NAMALWA (cell line): ENCODE measurements at regions not wholly inside any gene's neighbourhood (a gene's known extent, or its start where the extent isn't known, plus 50 kb on each side); places are given as distances from the start of the nearest gene placed in this dataset.
A peak's percentile ranks its signal among the peaks of the same experiment; 100 is the strongest.

Source experiments
- DNase-seq: peaks from one replicate; pipeline ENCODE4 v3.0.0-alpha.2; 2015; ENCODE audit warnings: low spot score

- no peak for DNase-seq
These were observed 216.6 kb upstream of the SLC10A2 start for GRCh38 chr13:103282571-103283450.

DNA sequence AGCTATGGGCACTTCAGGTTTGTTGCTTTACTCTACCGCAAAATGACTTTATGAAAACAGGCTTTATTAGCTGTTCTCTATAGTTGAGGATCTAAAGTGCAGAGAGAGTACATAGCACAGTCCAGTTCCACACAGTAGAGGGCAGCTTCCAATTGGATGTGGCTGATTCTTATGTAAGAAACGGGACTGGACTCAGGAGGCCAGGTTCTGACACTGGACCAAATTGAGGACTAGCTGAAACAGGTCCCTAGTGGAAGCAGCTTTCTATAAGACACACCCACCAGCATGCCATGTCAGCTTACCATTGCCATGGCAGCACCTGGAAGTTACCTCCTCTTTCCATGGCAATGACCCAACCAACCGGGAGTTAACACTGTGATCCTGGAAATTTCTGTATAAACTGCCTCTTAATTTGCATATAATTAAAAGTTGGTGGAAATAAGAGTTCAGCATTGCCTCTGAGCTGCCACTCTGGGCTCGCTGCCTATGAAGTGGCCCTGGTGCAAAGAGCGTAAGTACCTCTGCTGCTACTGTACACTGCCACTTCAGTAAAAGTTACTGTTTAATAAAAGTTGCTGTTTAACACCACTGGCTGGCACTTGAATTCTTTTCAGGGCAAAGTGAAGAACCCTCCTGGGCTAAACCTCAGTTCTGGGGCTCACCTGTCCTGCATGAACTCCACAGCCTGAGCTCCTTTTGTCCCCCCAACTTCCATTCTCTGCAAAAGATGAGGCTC is 211.9 kb upstream of the SLC10A2 start:
- no peak for DNase-seq

GRCh38 chr13:103276775-103277498 is 210.7 kb upstream of the SLC10A2 start:
- DNase-seq, result peak; percentile 22

GRCh38 chr13:103275722-103276121 is 209.5 kb upstream of the SLC10A2 start:
- DNase-seq, result no peak

GRCh38 chr13:103275081-103275480 is 208.9 kb upstream of the SLC10A2 start:
- DNase-seq, result no peak

DNA sequence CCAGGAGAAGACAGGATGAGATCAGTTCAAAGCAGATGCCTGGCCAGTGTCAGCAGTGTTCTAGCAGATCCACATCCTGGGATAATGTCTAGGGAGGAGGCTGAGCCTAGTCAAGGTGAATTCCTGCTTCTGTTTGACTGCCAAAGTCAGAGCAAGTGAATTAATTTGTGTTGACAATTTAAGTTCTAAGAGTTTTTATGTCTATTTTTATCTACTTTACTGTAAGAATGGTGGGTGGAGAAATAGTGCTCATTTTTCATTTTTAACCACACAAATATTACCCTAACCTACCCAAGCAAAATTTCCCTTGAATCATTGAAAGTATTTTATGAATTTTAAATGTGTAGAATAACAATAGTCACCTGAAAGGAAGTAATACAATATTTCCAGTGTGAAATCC is 207.6 kb upstream of the SLC10A2 start:
- DNase-seq, result no peak

DNA sequence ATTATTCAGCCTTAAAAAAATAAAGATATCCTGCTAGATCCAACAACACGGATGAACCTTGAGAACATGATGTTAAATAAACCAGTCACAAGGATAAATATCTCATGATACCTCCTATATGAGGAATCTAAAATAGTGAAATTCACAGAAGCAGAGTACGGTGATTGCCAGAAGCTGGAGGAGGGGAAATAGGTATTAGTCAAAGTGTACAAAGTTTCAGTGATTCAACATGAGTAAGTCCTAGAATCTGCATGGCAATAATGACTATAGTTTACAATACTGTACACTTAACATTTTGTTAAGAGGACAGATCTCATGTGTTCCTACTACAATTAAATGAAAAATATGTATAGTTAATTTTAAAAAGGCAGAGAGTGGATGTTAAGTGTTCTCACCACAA is 206.6 kb upstream of the SLC10A2 start:
- DNase-seq, result no peak

GRCh38 chr13:103263448-103263847 is 197.2 kb upstream of the SLC10A2 start:
- DNase-seq, result no peak

DNA sequence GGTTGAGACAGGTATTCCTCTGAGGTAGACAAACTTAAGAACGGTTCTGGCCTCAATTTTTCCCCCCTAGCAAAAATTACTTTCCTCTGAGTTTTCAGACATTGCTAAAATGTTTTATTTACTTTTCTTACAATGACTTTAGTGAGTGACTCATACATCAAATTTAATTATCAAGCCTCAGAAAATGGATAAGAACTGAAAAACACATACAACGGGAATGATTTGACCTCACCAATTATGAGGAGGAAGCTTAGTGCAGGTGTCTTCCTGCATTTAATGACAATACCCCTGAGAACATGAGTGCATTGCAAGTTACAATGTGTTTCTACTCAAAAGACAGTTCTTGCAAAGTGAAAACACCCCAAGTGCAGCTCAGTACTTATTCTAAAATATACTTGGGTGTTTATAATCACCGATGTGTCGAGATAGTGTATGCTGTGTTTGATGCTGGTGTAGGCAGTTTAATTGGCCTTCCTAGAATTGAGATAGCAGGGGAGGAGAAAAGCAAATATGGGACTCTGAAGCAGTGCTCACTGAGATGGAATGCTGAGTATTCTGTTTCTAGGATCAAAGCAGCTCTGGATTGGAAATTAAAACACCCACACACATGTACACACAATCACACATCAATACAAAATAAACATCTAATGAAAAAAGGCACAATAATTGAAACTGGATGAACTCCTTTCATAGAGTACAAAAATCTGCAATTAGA is 189.5 kb upstream of the SLC10A2 start:
- DNase-seq, result no peak

DNA sequence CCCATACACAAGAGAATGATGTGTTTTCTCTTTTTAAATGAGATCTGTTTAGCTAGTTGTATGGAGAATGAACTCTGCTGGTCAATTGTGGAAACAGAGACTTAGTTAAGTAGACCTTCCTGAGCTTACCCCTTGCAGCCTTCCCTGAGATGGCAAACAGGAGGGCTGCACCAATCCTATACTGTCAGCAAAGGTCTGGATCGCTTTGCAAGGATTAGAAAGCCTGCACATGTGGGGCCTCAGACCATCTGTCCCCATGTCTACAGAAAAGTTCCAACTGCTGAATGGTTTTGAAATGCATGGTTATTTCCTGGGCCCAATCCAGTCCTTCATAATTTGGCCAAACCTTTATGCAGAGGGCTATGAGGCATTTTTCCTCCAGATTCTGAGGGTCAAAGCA is 183.9 kb upstream of the SLC10A2 start:
- no peak for DNase-seq

DNA sequence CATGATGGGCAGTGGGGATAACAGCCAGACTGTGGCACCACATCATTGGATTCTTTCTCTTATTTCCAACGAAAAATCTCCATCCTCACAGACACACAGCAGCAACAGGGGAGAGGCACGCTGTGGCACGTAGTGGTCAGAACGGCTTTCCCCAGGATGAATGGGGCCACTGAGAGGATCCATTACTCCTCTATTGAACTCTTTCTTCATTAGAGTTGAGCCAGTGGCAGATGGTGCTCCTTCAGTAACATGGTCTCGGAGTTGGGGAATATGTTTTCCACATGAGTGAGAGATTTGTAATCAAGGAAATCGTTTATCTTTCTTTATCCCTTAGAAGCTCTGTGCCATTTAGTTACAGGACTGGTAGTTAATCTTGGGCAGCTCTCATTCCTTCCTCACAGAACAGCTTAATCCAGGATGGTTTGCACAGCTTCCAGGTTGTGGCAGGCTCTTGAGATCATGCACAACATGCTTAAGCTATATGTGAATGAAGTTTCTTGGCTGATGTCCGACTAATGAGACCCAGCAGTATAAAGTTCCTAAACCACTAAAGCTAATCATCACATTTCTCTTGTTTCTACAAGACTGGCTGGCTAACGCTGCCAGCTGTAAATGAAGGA is 180.5 kb upstream of the SLC10A2 start:
- DNase-seq, result no peak

DNA sequence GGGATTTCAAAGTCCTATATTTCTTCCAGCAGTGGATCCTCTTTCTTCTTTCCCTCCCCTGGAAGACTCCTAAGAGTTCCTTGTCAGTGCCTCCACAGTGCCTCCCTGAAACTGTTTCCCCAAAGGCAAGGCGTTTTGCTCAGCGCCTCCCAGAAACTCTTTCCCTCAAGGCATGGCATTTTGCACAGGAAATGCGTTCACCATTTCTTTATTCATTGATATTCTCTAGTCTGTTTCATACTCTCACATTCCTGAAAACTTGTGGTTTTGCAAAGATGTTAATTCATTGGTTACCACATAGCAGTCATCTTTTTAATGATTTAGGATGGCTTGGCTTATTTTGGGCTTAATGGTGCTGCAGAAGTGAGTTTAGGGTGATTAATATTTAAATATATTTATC is 177.3 kb upstream of the SLC10A2 start:
- DNase-seq, result no peak

- no peak for DNase-seq
These were observed 172.2 kb upstream of the SLC10A2 start for GRCh38 chr13:103238441-103238840.

DNA sequence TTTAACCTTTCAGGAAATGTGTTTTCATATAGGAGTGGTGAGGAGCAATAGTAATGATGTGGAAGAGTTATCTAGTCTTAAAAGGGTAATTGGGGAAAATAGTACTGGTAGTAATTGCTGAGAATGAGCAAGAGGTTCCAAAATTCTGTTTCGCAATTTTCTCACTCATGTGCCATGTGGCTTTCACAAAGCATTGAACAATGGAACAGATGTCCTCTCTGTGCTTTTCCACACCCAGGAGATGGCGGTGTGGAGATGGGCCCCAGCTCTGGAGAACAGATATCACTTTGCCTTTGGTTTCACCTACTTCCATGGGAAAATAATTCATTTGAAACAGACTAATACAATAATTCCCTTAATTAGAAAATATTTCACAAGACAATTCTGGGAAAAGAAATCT is 170.0 kb upstream of the SLC10A2 start:
- DNase-seq, result no peak

- DNase-seq, result no peak
These were observed 163.5 kb upstream of the SLC10A2 start for GRCh38 chr13:103229674-103230073.

GRCh38 chr13:103224804-103225203 is 158.6 kb upstream of the SLC10A2 start:
- no peak for DNase-seq

DNA sequence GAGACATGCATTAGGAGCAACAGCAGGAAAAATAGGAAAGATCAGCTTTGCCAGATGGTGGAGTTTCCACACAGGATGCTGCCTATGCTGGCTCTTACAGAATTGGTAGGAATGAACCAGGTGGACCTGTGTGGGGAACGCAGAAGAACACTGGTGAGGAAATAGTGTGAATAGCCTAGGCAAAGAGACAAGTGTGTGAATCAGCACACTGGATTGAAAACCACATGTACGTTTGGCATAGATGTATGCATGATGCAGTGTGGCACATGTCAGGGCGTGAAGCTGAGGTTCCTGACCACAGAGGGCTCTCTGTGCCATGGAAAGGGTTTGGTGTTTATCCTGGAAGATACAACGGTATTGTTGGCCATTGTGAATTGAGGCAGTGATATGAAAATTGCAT is 156.5 kb upstream of the SLC10A2 start:
- no peak for DNase-seq

GRCh38 chr13:103218253-103218652 is 152.0 kb upstream of the SLC10A2 start:
- no peak for DNase-seq

DNA sequence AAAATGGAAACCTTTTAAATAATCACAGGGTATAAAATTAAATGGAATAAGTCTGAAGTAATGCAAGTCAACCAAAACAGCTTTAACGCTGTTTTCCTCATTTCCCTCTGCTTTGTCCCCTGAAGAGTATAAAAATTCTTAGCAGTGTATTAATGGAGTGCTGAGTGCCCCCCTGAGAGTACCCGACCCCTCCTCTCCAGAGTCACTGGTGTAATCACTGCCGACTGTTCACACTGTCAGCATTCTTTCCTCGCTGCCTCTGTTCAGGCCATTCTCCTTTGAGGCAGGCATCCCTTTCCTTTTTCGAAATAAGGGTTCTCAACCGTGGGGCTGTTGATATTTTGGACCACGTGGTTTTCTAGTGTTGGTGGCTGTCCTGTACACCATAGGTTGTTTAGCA is 146.9 kb upstream of the SLC10A2 start:
- DNase-seq, result no peak

DNA sequence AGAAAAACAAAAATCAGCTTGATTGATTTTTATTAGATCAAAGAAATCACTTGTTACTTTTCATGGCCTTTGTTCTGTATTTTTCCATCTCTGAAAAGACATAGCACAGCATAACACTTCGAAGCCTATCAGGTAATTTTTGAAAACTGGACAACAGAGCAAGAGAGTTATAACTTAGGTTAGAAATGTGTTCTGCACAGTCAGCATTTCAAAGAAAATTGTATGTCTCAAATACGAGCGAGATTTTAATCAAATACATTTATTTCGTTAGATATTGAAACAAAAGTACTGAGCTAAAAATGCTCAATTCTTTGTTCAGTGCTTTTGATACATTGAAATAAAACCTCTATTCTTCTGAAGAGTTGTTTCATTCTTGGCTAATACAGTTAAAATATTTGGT is 144.1 kb upstream of the SLC10A2 start:
- DNase-seq, result no peak

GRCh38 chr13:103203735-103204330 is 137.6 kb upstream of the SLC10A2 start:
- DNase-seq, result no peak
